WTC11 (cell line): ENCODE measurements at regions not wholly inside any gene's neighbourhood (a gene's known extent, or its start where the extent isn't known, plus 50 kb on each side); places are given as distances from the start of the nearest gene placed in this dataset.

ENCODE experiments used
- ATAC-seq: fragments of 200-7000 bp; cut with Tn5 transposase; 2 replicates; pipeline ENCODE4 v1.10.0; 2021; ENCODE audit warnings: mild to moderate bottlenecking, moderate library complexity
- CTCF ChIA-PET: fragments of 300-600 bp; sonication (Branson Sonifier 250); formaldehyde crosslinking; loops from one replicate; lab custom pipeline; 2021; ENCODE audit warnings: antibody characterized with exemption; lab: Charles Lee
- POLR2A ChIA-PET: fragments of 350-600 bp; sonication (Branson Sonifier 250); formaldehyde crosslinking; loops from one replicate; lab custom pipeline; 2021; ENCODE audit warnings: antibody characterized with exemption; lab: Charles Lee
- DNase-seq: peaks from one replicate; pipeline ENCODE4 v3.0.0; 2021; ENCODE audit warnings: low spot score
- H3K27ac Mint-ChIP-seq: 2 replicates; pipeline ENCODE4 v1.8.0; 2021; ENCODE audit warnings: mixed read lengths
- H3K27me3 Mint-ChIP-seq: 2 replicates; pipeline ENCODE4 v1.8.0; 2021; ENCODE audit warnings: low read depth, mild to moderate bottlenecking, moderate library complexity, mixed read lengths
- H3K36me3 Mint-ChIP-seq: 2 replicates; pipeline ENCODE4 v1.8.0; 2021; ENCODE audit warnings: mixed read lengths
- H3K4me1 Mint-ChIP-seq: 2 replicates; pipeline ENCODE4 v1.8.0; 2022; ENCODE audit warnings: mixed read lengths
- H3K4me3 Mint-ChIP-seq: 2 replicates; pipeline ENCODE4 v1.8.0; 2021; ENCODE audit warnings: mild to moderate bottlenecking, moderate library complexity, mixed read lengths
- H3K9me3 Mint-ChIP-seq: 2 replicates; pipeline ENCODE4 v1.8.0; 2021; ENCODE audit warnings: mixed read lengths
- AFF4 ChIP-seq: sonication (generic); formaldehyde crosslinking; IDR thresholded peaks from 2 replicates; pipeline ENCODE4 v1.8.1; 2023; ENCODE audit warnings: mild to moderate bottlenecking, missing genetic modification reagents, borderline replicate concordance
- ATF1 ChIP-seq: sonication (generic); formaldehyde crosslinking; IDR thresholded peaks from 2 replicates; pipeline ENCODE4 v1.8.1; 2023; ENCODE audit warnings: mild to moderate bottlenecking, moderate library complexity, missing genetic modification reagents
- CTCF ChIP-seq: fragments of 200-600 bp; IDR thresholded peaks from 2 replicates; pipeline ENCODE4 v1.8.0; 2022; ENCODE audit warnings: antibody characterized with exemption
- E2F1 ChIP-seq: sonication (generic); formaldehyde crosslinking; IDR thresholded peaks from 2 replicates; pipeline ENCODE4 v1.8.0; 2022; ENCODE audit warnings: mild to moderate bottlenecking, missing genetic modification reagents
- E2F5 ChIP-seq: sonication (generic); formaldehyde crosslinking; IDR thresholded peaks from 2 replicates; pipeline ENCODE4 v1.8.1; 2022; ENCODE audit warnings: mild to moderate bottlenecking, moderate library complexity, missing genetic modification reagents
- GTF2I ChIP-seq: fragments of 250-450 bp; sonication (Bioruptor Pico); conservative IDR thresholded peaks from 2 replicates; pipeline ENCODE4 v1.4.0; 2021; ENCODE audit warnings: mild to moderate bottlenecking
- MXD4 ChIP-seq: fragments of 250-450 bp; sonication (Bioruptor Pico); IDR thresholded peaks from 2 replicates; pipeline ENCODE4 v1.8.0; 2021; ENCODE audit warnings: mild to moderate bottlenecking, moderate library complexity, borderline replicate concordance
- SP1 ChIP-seq: sonication (generic); formaldehyde crosslinking; conservative IDR thresholded peaks from 2 replicates; pipeline ENCODE4 v1.8.1; 2022; ENCODE audit warnings: missing genetic modification reagents
- ZNF416 ChIP-seq: fragments of 250-450 bp; sonication (Bioruptor Pico); IDR thresholded peaks from 2 replicates; pipeline ENCODE4 v1.9.0; 2021; ENCODE audit warnings: mild to moderate bottlenecking, inconsistent platforms
- TF ChIP-seq, protein P1 (sequence below): sonication (generic); formaldehyde crosslinking; IDR thresholded peaks from 2 replicates; pipeline ENCODE4 v1.8.0; 2023; ENCODE audit warnings: missing genetic modification reagents
- TF ChIP-seq, protein P2 (sequence below): sonication (generic); formaldehyde crosslinking; IDR thresholded peaks from 2 replicates; pipeline ENCODE4 v1.8.0; 2022; ENCODE audit warnings: mild to moderate bottlenecking, missing genetic modification reagents
- TF ChIP-seq, protein P3 (sequence below): sonication (generic); formaldehyde crosslinking; IDR thresholded peaks from 2 replicates; pipeline ENCODE4 v1.8.1; 2023; ENCODE audit warnings: mild to moderate bottlenecking, missing genetic modification reagents, moderate library complexity

GRCh38 chr22:48805516-48805915 is 1022.2 kb downstream of the BRD1 start (continued):
- no peak for TF ChIP-seq ZNF416 (CRISPR knock-in tag)
- TF ChIP-seq, protein P1, sequence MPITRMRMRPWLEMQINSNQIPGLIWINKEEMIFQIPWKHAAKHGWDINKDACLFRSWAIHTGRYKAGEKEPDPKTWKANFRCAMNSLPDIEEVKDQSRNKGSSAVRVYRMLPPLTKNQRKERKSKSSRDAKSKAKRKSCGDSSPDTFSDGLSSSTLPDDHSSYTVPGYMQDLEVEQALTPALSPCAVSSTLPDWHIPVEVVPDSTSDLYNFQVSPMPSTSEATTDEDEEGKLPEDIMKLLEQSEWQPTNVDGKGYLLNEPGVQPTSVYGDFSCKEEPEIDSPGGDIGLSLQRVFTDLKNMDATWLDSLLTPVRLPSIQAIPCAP (CRISPR knock-in tag), result no peak
- TF ChIP-seq, protein P2, sequence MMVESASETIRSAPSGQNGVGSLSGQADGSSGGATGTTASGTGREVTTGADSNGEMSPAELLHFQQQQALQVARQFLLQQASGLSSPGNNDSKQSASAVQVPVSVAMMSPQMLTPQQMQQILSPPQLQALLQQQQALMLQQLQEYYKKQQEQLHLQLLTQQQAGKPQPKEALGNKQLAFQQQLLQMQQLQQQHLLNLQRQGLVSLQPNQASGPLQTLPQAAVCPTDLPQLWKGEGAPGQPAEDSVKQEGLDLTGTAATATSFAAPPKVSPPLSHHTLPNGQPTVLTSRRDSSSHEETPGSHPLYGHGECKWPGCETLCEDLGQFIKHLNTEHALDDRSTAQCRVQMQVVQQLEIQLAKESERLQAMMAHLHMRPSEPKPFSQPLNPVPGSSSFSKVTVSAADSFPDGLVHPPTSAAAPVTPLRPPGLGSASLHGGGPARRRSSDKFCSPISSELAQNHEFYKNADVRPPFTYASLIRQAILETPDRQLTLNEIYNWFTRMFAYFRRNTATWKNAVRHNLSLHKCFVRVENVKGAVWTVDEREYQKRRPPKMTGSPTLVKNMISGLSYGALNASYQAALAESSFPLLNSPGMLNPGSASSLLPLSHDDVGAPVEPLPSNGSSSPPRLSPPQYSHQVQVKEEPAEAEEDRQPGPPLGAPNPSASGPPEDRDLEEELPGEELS (CRISPR knock-in tag), result no peak
- TF ChIP-seq E2F5 (CRISPR knock-in tag), result no peak
- TF ChIP-seq CTCF, result no peak
- no peak for TF ChIP-seq GTF2I (CRISPR knock-in tag)

- H3K9me3 Mint-ChIP-seq, result peaks cover 9% of the 10 kb centered on the region
- TF ChIP-seq MXD4 (CRISPR knock-in tag), result no peak
- TF ChIP-seq, protein P3, sequence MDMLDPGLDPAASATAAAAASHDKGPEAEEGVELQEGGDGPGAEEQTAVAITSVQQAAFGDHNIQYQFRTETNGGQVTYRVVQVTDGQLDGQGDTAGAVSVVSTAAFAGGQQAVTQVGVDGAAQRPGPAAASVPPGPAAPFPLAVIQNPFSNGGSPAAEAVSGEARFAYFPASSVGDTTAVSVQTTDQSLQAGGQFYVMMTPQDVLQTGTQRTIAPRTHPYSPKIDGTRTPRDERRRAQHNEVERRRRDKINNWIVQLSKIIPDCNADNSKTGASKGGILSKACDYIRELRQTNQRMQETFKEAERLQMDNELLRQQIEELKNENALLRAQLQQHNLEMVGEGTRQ (CRISPR knock-in tag), result no peak
- no peak for TF ChIP-seq SP1
- TF ChIP-seq ATF1, result no peak
- TF ChIP-seq AFF4 (CRISPR knock-in tag), result no peak
- no peak for TF ChIP-seq E2F1
- POLR2A ChIA-PET, result no interaction called here
- H3K27ac Mint-ChIP-seq, result no peak overlapping the region
- ATAC-seq (no peak), DNase-seq (no peak)
- H3K4me3 Mint-ChIP-seq, result no peak overlapping the region
- no peaks in the 10 kb centered on the region for H3K36me3 Mint-ChIP-seq
- H3K4me1 Mint-ChIP-seq, result no peaks in the 10 kb centered on the region
- CTCF ChIA-PET, result no interaction called here
- H3K27me3 Mint-ChIP-seq, result no peaks in the 10 kb centered on the region
Measured at GRCh38 chr22:48804811-48805301, 1022.8 kb downstream of the BRD1 start.
